CD4-positive, alpha-beta T cell treated with Interleukin-15 for 1 hour (primary cell): ENCODE measurements at regions not wholly inside any gene's neighbourhood (a gene's known extent, or its start where the extent isn't known, plus 50 kb on each side); places are given as distances from the start of the nearest gene placed in this dataset.

Experiments used
- DNase-seq: peaks from one replicate; pipeline ENCODE4 v3.0.0-alpha.2; 2020

GRCh38 chr13:24052547-24053518 lies 107.7 kb upstream of the SPATA13 start:
- no peak for DNase-seq

DNA sequence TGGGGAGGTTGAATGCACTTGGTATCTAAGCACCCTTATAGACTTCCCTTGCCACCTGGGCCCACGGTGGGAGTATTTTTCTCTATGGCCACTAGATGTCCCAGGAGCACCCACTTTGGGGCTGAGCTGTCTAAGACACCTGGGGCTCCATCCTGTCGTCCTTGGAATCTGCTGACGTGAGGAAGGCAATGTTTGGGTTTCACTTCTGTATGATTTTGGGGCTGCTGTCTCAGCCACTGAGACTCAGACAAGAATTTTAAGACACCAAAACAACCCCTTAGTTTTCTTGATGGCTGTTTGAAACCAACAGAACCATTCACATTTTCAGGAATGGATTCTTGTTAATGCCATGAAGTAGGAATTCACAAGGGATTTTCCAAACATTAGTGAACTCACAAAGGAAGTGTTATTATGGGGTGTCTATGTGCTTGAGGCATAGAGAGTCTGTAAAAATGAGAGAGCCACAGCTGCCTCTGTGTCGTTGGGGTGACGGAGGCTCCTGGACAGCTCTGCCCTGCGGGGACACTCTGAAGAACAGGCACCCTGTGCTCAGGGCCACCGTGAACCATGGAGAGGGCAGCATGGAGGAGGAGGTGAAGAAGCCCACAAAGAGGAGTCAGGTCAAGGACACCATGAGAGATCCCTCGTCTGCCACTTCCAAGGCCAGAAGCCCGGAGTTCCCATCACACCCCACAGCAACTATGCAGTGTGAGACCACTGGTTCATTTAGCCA lies 106.8 kb upstream of the SPATA13 start:
- peak; percentile 63 for DNase-seq

DNA sequence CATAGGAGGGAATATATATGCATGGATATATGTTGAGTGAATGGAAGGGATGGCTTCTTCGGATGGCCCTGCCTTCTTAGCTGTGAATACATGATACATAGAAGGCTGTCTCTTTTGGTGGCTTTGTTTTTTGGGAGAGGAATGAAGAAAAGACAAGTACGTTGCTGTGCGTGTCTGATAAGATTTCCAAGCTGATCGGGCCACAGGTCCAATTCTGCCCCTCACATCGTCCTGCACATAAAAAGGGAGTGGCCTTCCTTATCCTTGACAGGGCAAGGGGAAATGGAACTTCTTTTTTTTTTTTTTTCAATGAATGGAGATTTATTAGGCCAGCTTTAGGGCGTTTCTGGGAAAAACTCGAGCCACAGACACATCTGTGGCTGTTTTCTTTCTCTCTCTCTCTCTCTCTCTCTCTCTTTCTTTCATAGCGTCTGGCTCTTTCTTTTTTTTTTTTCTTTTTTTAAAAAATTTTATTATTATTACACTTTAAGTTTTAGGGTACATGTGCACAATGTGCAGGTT lies 103.8 kb upstream of the SPATA13 start:
- DNase-seq = no peak

- no peak for DNase-seq
Measured at GRCh38 chr13:24060993-24061392, 99.5 kb upstream of the SPATA13 start.

GRCh38 chr13:24063281-24063877 lies 97.1 kb upstream of the SPATA13 start:
- DNase-seq = no peak

- no peak for DNase-seq
Measured at GRCh38 chr13:24064371-24064770, 96.1 kb upstream of the SPATA13 start.

DNA sequence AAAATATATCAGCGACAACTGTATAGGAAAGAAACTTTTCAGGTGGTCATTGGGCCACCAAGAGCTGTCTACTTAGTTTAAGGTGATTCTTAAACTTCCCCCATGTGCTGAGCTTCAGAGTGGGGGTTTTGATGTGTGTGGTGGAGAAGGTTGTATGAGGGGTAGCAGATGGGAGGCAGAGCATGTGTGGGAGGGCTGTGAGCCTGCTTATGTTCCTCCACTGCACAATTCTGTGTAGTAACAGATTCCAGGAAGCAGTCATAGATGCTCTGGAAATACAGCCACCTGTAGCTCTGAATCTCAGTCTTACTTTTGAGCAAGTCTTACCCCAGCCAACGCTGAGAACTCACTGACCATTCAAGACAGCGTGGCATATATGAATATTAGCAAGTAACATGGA lies 95.3 kb upstream of the SPATA13 start:
- no peak for DNase-seq

DNA sequence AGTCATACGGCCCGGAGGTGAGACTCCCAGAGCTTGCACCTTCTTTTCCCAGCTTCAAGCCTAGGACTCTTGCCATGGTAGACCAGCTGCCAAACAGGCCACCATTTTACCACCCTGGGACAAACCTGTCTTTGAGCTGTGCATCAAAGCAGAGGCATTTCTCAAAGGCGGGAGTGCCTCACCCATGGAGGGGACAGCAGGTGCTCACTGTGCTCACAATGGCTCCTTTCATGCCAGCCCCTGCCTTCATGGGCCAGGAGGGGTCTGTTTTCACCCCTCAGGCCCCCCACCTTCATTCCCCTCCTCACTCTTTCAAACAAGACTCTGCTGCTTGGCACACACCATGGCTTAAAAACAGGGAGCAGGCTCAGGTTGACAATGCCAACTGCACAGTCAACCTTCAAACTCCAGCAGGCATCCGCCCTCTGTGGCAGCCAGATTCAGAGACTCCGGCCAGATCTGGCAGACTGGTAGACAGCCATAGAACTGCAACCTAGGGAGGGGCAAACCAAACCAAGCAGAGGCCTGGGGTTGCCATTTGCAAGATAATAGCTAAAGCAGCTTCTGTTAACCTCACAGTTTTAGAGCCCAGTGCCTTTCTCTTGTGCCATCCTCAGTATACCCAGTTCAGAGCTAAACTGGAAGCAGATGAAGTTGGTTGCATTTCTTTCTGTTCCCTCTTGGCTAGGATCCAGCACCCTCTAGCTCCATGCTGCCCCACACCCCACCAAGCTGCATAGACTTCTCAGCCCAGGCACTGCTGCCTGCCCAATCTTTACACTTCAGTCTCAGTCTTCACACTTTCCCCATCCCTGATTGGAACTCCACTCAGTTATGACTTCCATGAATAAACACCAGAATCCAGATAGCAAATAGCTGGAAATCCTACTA lies 93.9 kb upstream of the SPATA13 start:
- DNase-seq = no peak

GRCh38 chr13:24068472-24068871 lies 92.0 kb upstream of the SPATA13 start:
- DNase-seq = no peak

DNA sequence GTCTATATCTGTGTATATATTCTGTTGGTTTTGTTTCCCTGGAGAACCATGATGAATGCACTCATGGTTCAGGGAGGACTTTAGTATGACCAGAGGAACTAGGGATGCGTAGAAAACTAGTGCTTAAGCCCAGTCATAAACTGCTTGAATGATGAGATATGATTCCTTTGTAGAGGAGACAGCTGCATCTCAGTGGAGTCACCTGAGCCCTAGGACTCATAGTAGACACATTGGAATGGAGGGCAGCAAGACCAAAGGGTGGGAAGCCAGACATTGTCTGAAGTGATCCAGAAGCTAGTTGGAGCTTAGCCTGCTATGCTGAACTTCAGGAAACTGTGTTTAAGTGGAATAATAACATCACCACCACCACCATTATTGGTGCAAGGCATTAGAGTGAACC lies 89.5 kb upstream of the SPATA13 start:
- DNase-seq = no peak

- DNase-seq = no peak
Measured at GRCh38 chr13:24071423-24072075, 89.0 kb upstream of the SPATA13 start.

DNA sequence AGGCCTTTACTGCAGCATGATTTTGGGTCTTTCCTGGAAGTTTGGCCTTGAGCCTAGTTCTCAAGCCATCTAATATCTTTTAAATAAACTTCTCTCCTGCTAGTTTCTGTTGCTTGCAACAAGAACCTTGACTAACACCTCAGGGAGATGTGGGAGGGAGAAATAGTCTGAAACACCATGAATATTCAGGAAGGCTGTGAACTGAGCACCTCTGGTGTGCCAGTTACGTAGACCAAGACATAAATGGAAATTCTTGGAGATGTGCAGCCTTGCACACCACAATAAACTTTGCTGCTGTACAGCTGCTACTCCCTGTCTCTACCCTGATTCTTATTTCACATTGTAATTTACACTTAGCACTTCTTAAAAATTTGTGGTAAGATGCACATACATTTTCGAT lies 86.9 kb upstream of the SPATA13 start:
- DNase-seq = no peak

- DNase-seq = no peak
Measured at GRCh38 chr13:24074678-24075077, 85.8 kb upstream of the SPATA13 start.

DNA sequence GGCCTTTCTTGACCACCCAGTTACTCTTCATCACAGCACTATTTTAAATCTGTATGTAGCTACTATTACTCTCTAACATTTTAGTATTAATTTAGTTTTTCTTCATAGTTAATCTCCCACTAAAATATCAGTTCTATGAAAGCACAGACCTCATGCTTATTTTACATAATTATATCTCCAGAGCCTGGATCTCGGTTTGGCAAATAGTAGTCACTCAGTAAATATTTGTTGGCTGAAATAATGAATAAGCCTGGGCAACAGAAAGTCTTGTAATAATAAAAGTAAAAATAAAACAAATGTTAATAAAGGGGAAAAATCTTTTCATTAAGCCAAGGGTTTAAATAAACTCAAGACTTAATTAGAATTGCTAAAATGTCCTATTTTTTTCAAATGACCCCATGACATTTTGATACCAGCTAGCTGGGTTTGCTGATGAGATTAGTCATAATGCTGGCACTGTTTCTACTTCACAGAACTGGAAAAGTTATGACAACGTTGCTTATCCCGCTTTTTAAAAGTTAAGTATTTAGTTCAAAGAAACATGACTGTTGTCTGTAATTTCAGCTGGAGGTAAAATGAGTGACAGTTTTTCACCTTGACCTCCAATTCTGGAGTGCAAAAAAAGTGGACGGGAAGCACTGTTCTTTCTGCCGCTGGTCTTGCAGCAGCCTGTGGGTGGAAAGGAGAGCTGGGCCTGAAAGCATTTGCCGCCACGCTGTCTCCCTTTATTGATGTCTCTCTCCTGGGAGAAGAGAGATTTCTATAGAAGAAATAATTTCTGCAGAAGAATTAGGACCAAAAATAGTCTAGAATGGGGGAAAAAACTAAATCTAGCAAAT lies 85.2 kb upstream of the SPATA13 start:
- no peak for DNase-seq

GRCh38 chr13:24076109-24076508 lies 84.4 kb upstream of the SPATA13 start:
- DNase-seq = no peak

DNA sequence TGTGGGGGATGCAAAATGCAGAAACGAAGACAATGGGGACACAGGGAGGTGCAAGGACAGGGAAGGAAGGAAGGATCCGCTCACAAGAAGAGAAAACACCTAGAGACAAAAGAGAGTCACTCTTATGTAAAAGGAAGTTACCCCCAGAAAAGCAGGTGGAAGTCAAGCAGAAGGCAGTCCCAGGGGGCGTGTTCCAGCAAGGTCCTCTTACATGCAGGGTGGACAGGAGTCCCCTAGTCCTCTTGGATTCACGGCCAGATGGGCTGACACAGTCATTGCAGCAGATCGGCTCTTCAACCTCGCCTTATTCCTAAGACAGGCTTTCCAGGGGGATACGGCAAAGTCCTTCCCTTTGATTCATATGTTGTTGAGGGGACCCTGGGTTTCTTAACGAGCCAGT lies 83.9 kb upstream of the SPATA13 start:
- no peak for DNase-seq

- no peak for DNase-seq
Measured at GRCh38 chr13:24080134-24080533, 80.4 kb upstream of the SPATA13 start.

DNA sequence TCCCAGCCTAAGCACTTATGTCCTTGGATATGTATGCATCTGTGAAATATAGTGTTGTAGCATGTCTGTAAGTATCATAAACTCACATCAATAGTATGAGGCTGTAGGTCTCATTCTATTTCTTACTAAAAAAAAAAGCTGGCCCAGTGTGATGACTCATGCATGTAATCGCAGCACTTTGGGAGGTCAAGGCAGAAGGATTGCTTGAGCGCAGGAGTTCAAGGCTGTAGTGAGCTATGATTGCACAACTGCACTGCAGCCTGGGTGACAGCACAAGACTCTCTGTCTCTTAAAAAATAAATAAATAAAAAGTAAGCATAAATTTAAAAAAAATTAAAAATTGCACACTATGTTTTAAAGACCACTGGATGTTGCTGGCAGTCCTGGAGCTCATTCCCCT lies 79.1 kb upstream of the SPATA13 start:
- no peak for DNase-seq

GRCh38 chr13:24083141-24083540 lies 77.4 kb upstream of the SPATA13 start:
- no peak for DNase-seq

DNA sequence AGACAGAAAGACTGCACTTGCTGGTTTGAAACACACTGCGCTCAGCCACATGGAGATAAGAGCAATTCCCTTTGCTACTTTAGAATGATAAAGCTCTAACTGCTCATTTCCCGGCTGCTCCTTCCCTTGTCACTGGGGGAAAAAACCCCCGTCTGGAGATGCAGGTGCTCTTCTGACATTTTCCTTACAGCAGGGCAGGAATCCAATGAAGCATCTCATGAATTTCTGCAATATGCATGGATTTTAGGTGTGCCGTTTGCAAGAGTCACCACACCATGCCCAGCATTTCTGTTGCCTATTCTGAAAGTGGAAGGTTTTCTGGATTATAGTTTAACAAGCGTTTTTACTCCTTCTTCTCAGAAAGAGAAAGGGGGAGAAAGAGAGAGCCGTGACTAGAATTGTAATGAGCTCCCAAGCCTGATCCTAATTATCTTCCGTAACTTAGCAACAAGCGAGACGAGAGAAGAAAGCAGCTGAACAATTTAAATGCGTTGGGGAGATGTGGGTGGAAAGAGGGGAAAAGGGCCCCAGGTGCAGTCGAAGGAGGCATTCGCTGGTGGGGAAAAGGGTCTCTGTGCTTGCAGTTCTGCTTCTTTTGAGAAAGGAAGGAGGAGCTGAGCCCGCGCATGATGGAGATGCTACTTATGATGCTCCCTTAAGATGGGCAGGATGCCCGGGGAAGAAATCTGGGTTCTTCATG lies 76.6 kb upstream of the SPATA13 start:
- no peak for DNase-seq
